ENCODE measurements at regions not wholly inside any gene's neighbourhood (a gene's known extent, or its start where the extent isn't known, plus 50 kb on each side); places are given as distances from the start of the nearest gene placed in this dataset.

DNA sequence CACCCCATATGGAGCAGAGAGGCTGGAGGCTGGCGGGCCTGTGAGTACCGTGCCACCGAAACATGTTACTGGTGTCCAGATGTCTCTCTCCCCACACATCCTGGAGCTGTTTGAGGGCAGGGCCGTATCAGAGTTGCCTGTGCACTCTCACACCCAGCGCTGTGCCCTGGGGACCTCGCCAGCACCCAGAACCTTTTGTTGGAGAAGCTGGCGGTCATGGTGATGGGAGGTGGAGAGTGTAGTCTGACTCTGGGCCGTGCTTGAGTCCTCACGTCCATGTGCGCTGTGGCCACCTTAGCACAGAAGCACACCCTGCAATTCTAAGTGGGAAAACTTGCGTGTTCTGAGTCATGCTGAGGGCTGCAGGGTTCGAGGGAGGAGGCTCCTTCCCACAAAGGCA is 259.2 kb downstream of the NDUFA10 start:
- TF ChIP-seq, protein P1, sequence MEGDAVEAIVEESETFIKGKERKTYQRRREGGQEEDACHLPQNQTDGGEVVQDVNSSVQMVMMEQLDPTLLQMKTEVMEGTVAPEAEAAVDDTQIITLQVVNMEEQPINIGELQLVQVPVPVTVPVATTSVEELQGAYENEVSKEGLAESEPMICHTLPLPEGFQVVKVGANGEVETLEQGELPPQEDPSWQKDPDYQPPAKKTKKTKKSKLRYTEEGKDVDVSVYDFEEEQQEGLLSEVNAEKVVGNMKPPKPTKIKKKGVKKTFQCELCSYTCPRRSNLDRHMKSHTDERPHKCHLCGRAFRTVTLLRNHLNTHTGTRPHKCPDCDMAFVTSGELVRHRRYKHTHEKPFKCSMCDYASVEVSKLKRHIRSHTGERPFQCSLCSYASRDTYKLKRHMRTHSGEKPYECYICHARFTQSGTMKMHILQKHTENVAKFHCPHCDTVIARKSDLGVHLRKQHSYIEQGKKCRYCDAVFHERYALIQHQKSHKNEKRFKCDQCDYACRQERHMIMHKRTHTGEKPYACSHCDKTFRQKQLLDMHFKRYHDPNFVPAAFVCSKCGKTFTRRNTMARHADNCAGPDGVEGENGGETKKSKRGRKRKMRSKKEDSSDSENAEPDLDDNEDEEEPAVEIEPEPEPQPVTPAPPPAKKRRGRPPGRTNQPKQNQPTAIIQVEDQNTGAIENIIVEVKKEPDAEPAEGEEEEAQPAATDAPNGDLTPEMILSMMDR (IDR thresholded peaks at IDR 0.05; ENCODE audit: insufficient read depth, low read depth, low read length, missing control alignments): no peak

GRCh38 chr2:239765076-239765845 is 259.9 kb downstream of the NDUFA10 start:
- no peak for DNase-seq (ENCODE audit: low read depth)
- no peak overlapping the region for H3K4me3 ChIP-seq (ENCODE audit: low read length)
- TF ChIP-seq, protein P1 (IDR thresholded peaks at IDR 0.05; ENCODE audit: insufficient read depth, low read depth, low read length, missing control alignments): no peak

More for the DNA sequence above, 259.2 kb downstream of the NDUFA10 start:
- no peak for DNase-seq (ENCODE audit: low read depth)
- H3K4me3 ChIP-seq (ENCODE audit: low read length): no peak overlapping the region

GRCh38 chr2:239763433-239764097 is 261.6 kb downstream of the NDUFA10 start:
- no peak for DNase-seq (ENCODE audit: low read depth)
- H3K4me3 ChIP-seq (ENCODE audit: low read length): no peak overlapping the region
- TF ChIP-seq, protein P1 (IDR thresholded peaks at IDR 0.05; ENCODE audit: insufficient read depth, low read depth, low read length, missing control alignments): no peak

GRCh38 chr2:239762655-239763269 is 262.4 kb downstream of the NDUFA10 start:
- TF ChIP-seq, protein P1 (IDR thresholded peaks at IDR 0.05; ENCODE audit: insufficient read depth, low read depth, low read length, missing control alignments): no peak
- DNase-seq (ENCODE audit: low read depth): no peak
- H3K4me3 ChIP-seq (ENCODE audit: low read length): no peak overlapping the region

DNA sequence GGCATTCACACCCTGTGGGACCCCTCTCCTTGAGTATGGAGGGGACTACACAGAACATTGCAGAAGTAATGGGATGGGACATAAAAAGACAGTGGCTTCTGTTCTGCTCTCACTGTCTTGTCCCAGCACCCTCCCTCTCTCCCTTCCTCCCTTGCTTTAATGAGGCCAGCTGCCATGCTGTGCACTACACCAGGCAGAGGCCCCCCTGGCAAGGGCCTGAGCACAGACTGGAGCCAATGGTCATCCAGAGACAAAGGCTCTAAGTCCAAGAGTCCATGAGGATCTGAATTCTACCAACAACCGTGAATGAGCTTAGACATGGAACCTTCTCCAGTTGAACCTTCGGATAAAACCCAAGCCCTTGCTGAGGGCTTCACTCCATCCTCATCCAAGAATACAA is 263.0 kb downstream of the NDUFA10 start:
- TF ChIP-seq, protein P1 (IDR thresholded peaks at IDR 0.05; ENCODE audit: insufficient read depth, low read depth, low read length, missing control alignments): no peak
- no peak for DNase-seq (ENCODE audit: low read depth)
- no peak overlapping the region for H3K4me3 ChIP-seq (ENCODE audit: low read length)

- TF ChIP-seq, protein P1 (IDR thresholded peaks at IDR 0.05; ENCODE audit: insufficient read depth, low read depth, low read length, missing control alignments): no peak
- H3K4me3 ChIP-seq (ENCODE audit: low read length): no peak overlapping the region
- DNase-seq (ENCODE audit: low read depth): no peak
Observed at GRCh38 chr2:239760596-239760995, 264.5 kb downstream of the NDUFA10 start.
